ENCODE measurements at regions not wholly inside any gene's neighbourhood (a gene's known extent, or its start where the extent isn't known, plus 50 kb on each side); places are given as distances from the start of the nearest gene placed in this dataset.

DNA sequence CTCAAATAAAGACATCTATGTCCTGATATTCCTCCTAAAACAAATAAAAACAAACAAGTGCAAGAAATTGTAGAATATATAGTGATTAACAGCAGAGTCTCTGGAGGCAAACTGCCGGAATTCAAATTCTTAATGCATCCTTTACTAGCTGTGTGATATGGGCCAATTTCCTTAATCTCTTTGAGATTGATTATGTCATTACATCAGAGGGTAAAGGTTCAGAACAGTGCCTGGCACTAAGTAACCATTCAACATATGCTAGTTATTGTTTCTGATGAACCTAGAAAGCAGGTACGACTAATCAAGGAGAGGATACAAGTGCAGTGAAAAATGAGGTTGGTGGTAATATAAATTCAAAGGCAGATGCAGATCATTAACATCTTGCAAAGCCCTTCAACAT lies 81.1 kb upstream of the ADAMTS19 start:
- DNase-seq (ENCODE audit: extremely low read depth, low read depth): no peak

DNA sequence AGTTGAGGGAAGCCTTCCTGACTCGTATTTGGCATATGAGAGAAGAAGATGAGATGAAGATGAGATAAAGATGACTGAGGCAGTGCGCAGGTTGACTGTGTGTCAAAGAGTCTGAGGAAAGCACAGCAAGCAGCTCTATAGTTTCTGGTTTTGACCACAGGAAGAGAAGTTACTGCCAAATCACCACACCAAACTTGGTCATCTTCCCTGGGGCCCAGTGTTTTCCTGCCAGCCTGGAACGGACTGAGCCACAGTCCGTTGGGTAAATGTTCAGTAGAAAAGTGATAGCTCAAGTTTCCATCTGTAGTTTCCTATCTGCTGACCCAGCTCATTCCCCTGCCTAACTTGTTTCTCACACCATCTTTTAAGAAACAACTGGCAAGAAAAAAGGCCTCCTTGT lies 80.7 kb upstream of the ADAMTS19 start:
- TF ChIP-seq CTCF (IDR thresholded peaks at IDR 0.05; ENCODE audit: low read depth, low read length): no peak

More for the DNA sequence above, 81.1 kb upstream of the ADAMTS19 start:
- no peak for TF ChIP-seq CTCF (IDR thresholded peaks at IDR 0.05; ENCODE audit: low read depth, low read length)

GRCh38 chr5:129382921-129383672 lies 77.0 kb upstream of the ADAMTS19 start:
- TF ChIP-seq CTCF (IDR thresholded peaks at IDR 0.05; ENCODE audit: low read depth, low read length): no peak
- DNase-seq (ENCODE audit: extremely low read depth, low read depth): no peak

More for the DNA sequence above, 80.7 kb upstream of the ADAMTS19 start:
- DNase-seq (ENCODE audit: extremely low read depth, low read depth): no peak

DNA sequence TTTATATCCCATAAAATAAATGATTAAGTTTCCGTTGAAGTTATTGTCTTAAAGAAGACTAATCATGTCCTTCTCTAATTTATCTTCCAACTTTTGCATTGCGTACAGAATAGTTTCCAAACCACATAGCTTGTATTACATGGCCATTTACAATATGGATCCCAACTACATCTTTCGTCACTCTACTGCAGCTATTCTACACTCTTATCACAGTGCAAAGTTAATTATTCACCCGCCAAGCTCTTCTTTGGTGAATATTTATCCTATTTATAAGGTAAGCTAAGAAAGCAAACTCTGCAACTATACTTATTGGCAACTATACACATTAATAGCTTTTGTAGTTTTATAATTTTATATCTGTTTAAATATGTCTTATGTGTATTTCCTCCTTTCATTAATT lies 75.9 kb upstream of the ADAMTS19 start:
- TF ChIP-seq CTCF (IDR thresholded peaks at IDR 0.05; ENCODE audit: low read depth, low read length): no peak

GRCh38 chr5:129384736-129385135 lies 75.4 kb upstream of the ADAMTS19 start:
- no peak for DNase-seq (ENCODE audit: extremely low read depth, low read depth)
- TF ChIP-seq CTCF (IDR thresholded peaks at IDR 0.05; ENCODE audit: low read depth, low read length): no peak

More for the DNA sequence above, 75.9 kb upstream of the ADAMTS19 start:
- no peak for DNase-seq (ENCODE audit: extremely low read depth, low read depth)

DNA sequence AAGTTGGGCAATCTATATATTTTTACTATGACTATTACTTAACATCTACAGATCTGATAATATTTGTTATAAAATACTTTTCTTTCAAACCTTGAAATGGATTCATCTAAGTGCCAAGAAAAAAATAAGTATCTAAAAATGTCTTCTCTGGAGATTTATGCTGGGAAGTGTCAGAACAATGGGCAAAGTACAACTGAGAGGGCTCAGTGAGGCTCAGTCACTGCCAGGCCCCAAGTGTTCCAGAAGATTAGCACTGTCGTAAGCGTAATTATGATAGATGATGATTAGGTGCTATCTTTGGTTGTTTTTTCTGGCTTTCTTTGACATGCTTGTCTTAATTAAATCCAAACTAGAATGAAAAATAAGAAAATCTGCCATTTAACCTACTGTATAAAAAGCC lies 72.2 kb upstream of the ADAMTS19 start:
- DNase-seq (ENCODE audit: extremely low read depth, low read depth): no peak

More for the DNA sequence above, 72.2 kb upstream of the ADAMTS19 start:
- TF ChIP-seq CTCF (IDR thresholded peaks at IDR 0.05; ENCODE audit: low read depth, low read length): no peak

All from AG09319 (cell line).